ENCODE measurements at regions not wholly inside any gene's neighbourhood (a gene's known extent, or its start where the extent isn't known, plus 50 kb on each side); places are given as distances from the start of the nearest gene placed in this dataset.
A peak's percentile ranks its signal among the peaks of the same experiment; 100 is the strongest.

- no peak overlapping the region for H2BK12ac ChIP-seq (ENCODE audit: low read length)
- H2BK120ac ChIP-seq (ENCODE audit: insufficient read depth, low read length, poor library complexity) = no peak overlapping the region
- no peaks in the 10 kb centered on the region for H3K4me1 ChIP-seq (ENCODE audit: control insufficient read depth in 1 of 2, insufficient read depth in 2 of 2, low read length in 2 of 2)
- H3K9ac ChIP-seq (ENCODE audit: low read length) = no peak overlapping the region
- no peak overlapping the region for H4K91ac ChIP-seq (ENCODE audit: low read depth, low read length)
- no peak overlapping the region for H3K23ac ChIP-seq (ENCODE audit: low read length)
- no peaks in the 10 kb centered on the region for H3K79me1 ChIP-seq (ENCODE audit: low read length)
- H3K4me3 ChIP-seq (ENCODE audit: low read depth, low read length) = no peak overlapping the region
- no peak overlapping the region for H4K8ac ChIP-seq (ENCODE audit: low read depth, low read length)
- no peak overlapping the region for H2BK5ac ChIP-seq (ENCODE audit: low read depth, low read length, poor library complexity)
- H3K27ac ChIP-seq (ENCODE audit: low read depth, low read length) = no peak overlapping the region
- no peak for DNase-seq
- no peaks in the 10 kb centered on the region for H3K9me3 ChIP-seq (ENCODE audit: insufficient read depth, low read depth, low read length)
- no peak overlapping the region for H3K14ac ChIP-seq (ENCODE audit: low read length)
- H3K4me2 ChIP-seq (ENCODE audit: low read length) = no peak overlapping the region
- H2AFZ ChIP-seq (ENCODE audit: insufficient read depth, low read length, poor library complexity) = no peak overlapping the region
- H4K12ac ChIP-seq (ENCODE audit: low read depth, low read length) = no peak overlapping the region
- no peaks in the 10 kb centered on the region for H3K27me3 ChIP-seq (ENCODE audit: insufficient read depth, low read length)
- H3K79me2 ChIP-seq (ENCODE audit: control insufficient read depth, insufficient read depth, low read length, poor library complexity) = no peaks in the 10 kb centered on the region
- H3K4ac ChIP-seq (ENCODE audit: low read depth, low read length) = no peak overlapping the region
- H3K18ac ChIP-seq (ENCODE audit: low read length) = no peak overlapping the region
- no peaks in the 10 kb centered on the region for H3K36me3 ChIP-seq (ENCODE audit: control insufficient read depth in 1 of 2, insufficient read depth in 2 of 2, low read length in 2 of 2)
- no peak overlapping the region for H2AK5ac ChIP-seq (ENCODE audit: low read length)
Measured at GRCh38 chr1:34511802-34512201, 243.0 kb upstream of the GJB5 start.

GRCh38 chr1:34518146-34518699, 236.6 kb upstream of the GJB5 start:
- no peak overlapping the region for H2AK5ac ChIP-seq (ENCODE audit: low read length)
- no CpG with 5 or more reads among the region's 4 CpGs for WGBS (ENCODE audit: extremely low coverage, insufficient coverage, insufficient read length)
- H3K27ac ChIP-seq (ENCODE audit: low read depth, low read length) = no peak overlapping the region
- H2AFZ ChIP-seq (ENCODE audit: insufficient read depth, low read length, poor library complexity) = no peak overlapping the region
- H3K4ac ChIP-seq (ENCODE audit: low read depth, low read length) = no peak overlapping the region
- H3K9ac ChIP-seq (ENCODE audit: low read length) = no peak overlapping the region
- H3K4me3 ChIP-seq (ENCODE audit: low read depth, low read length) = no peak overlapping the region
- no peak overlapping the region for H2BK5ac ChIP-seq (ENCODE audit: low read depth, low read length, poor library complexity)
- no peak overlapping the region for H2BK12ac ChIP-seq (ENCODE audit: low read length)
- H3K4me2 ChIP-seq (ENCODE audit: low read length) = no peak overlapping the region
- no peak overlapping the region for H3K18ac ChIP-seq (ENCODE audit: low read length)
- H3K9me3 ChIP-seq (ENCODE audit: insufficient read depth, low read depth, low read length) = peaks cover 2% of the 10 kb centered on the region
- no peaks in the 10 kb centered on the region for H3K79me1 ChIP-seq (ENCODE audit: low read length)
- H3K36me3 ChIP-seq (ENCODE audit: control insufficient read depth in 1 of 2, insufficient read depth in 2 of 2, low read length in 2 of 2) = no peaks in the 10 kb centered on the region
- no peaks in the 10 kb centered on the region for H3K27me3 ChIP-seq (ENCODE audit: insufficient read depth, low read length)
- H3K14ac ChIP-seq (ENCODE audit: low read length) = no peak overlapping the region
- H2BK120ac ChIP-seq (ENCODE audit: insufficient read depth, low read length, poor library complexity) = no peak overlapping the region
- H3K4me1 ChIP-seq (ENCODE audit: control insufficient read depth in 1 of 2, insufficient read depth in 2 of 2, low read length in 2 of 2) = no peaks in the 10 kb centered on the region
- H3K79me2 ChIP-seq (ENCODE audit: control insufficient read depth, insufficient read depth, low read length, poor library complexity) = no peaks in the 10 kb centered on the region
- H3K23ac ChIP-seq (ENCODE audit: low read length) = peak overlapping the region; percentile 78
- no peak overlapping the region for H4K12ac ChIP-seq (ENCODE audit: low read depth, low read length)
- DNase-seq = no peak
- H4K8ac ChIP-seq (ENCODE audit: low read depth, low read length) = no peak overlapping the region
- no peak overlapping the region for H4K91ac ChIP-seq (ENCODE audit: low read depth, low read length)

- no peak overlapping the region for H3K4ac ChIP-seq (ENCODE audit: low read depth, low read length)
Measured at GRCh38 chr1:34520111-34520510, 234.7 kb upstream of the GJB5 start.

GRCh38 chr1:34524783-34525182, 230.1 kb upstream of the GJB5 start:
- no peak overlapping the region for H2BK5ac ChIP-seq (ENCODE audit: low read depth, low read length, poor library complexity)
- H3K27me3 ChIP-seq (ENCODE audit: insufficient read depth, low read length) = no peaks in the 10 kb centered on the region
- H3K14ac ChIP-seq (ENCODE audit: low read length) = no peak overlapping the region
- no peak overlapping the region for H2BK12ac ChIP-seq (ENCODE audit: low read length)
- no peak overlapping the region for H3K23ac ChIP-seq (ENCODE audit: low read length)
- H3K27ac ChIP-seq (ENCODE audit: low read depth, low read length) = no peak overlapping the region
- no peak overlapping the region for H3K18ac ChIP-seq (ENCODE audit: low read length)
- H4K12ac ChIP-seq (ENCODE audit: low read depth, low read length) = no peak overlapping the region
- no peak overlapping the region for H2AK5ac ChIP-seq (ENCODE audit: low read length)
- H3K9me3 ChIP-seq (ENCODE audit: insufficient read depth, low read depth, low read length) = peaks cover 2% of the 10 kb centered on the region
- H4K8ac ChIP-seq (ENCODE audit: low read depth, low read length) = no peak overlapping the region
- H3K4me2 ChIP-seq (ENCODE audit: low read length) = no peak overlapping the region
- no peak overlapping the region for H3K4ac ChIP-seq (ENCODE audit: low read depth, low read length)
- H3K4me3 ChIP-seq (ENCODE audit: low read depth, low read length) = no peak overlapping the region
- no peaks in the 10 kb centered on the region for H3K4me1 ChIP-seq (ENCODE audit: control insufficient read depth in 1 of 2, insufficient read depth in 2 of 2, low read length in 2 of 2)
- no peaks in the 10 kb centered on the region for H3K36me3 ChIP-seq (ENCODE audit: control insufficient read depth in 1 of 2, insufficient read depth in 2 of 2, low read length in 2 of 2)
- DNase-seq = no peak
- H2AFZ ChIP-seq (ENCODE audit: insufficient read depth, low read length, poor library complexity) = no peak overlapping the region
- no peaks in the 10 kb centered on the region for H3K79me2 ChIP-seq (ENCODE audit: control insufficient read depth, insufficient read depth, low read length, poor library complexity)
- H4K91ac ChIP-seq (ENCODE audit: low read depth, low read length) = no peak overlapping the region
- no peaks in the 10 kb centered on the region for H3K79me1 ChIP-seq (ENCODE audit: low read length)
- H2BK120ac ChIP-seq (ENCODE audit: insufficient read depth, low read length, poor library complexity) = no peak overlapping the region
- H3K9ac ChIP-seq (ENCODE audit: low read length) = no peak overlapping the region

More at GRCh38 chr1:34520111-34520510, 234.7 kb upstream of the GJB5 start:
- no peak overlapping the region for H3K9ac ChIP-seq (ENCODE audit: low read length)
- H3K14ac ChIP-seq (ENCODE audit: low read length) = no peak overlapping the region
- no peak overlapping the region for H2BK12ac ChIP-seq (ENCODE audit: low read length)
- no CpG with 5 or more reads among the region's 4 CpGs for WGBS (ENCODE audit: extremely low coverage, insufficient coverage, insufficient read length)
- no peaks in the 10 kb centered on the region for H3K79me1 ChIP-seq (ENCODE audit: low read length)
- no peaks in the 10 kb centered on the region for H3K79me2 ChIP-seq (ENCODE audit: control insufficient read depth, insufficient read depth, low read length, poor library complexity)
- H4K8ac ChIP-seq (ENCODE audit: low read depth, low read length) = no peak overlapping the region
- H2BK5ac ChIP-seq (ENCODE audit: low read depth, low read length, poor library complexity) = no peak overlapping the region
- no peaks in the 10 kb centered on the region for H3K27me3 ChIP-seq (ENCODE audit: insufficient read depth, low read length)
- no peaks in the 10 kb centered on the region for H3K4me1 ChIP-seq (ENCODE audit: control insufficient read depth in 1 of 2, insufficient read depth in 2 of 2, low read length in 2 of 2)
- no peak overlapping the region for H2AFZ ChIP-seq (ENCODE audit: insufficient read depth, low read length, poor library complexity)
- H3K4me3 ChIP-seq (ENCODE audit: low read depth, low read length) = no peak overlapping the region
- no peak overlapping the region for H4K91ac ChIP-seq (ENCODE audit: low read depth, low read length)
- peaks cover 2% of the 10 kb centered on the region for H3K9me3 ChIP-seq (ENCODE audit: insufficient read depth, low read depth, low read length)
- H2BK120ac ChIP-seq (ENCODE audit: insufficient read depth, low read length, poor library complexity) = no peak overlapping the region
- H3K4me2 ChIP-seq (ENCODE audit: low read length) = no peak overlapping the region
- no peak overlapping the region for H3K23ac ChIP-seq (ENCODE audit: low read length)
- no peak overlapping the region for H3K18ac ChIP-seq (ENCODE audit: low read length)
- DNase-seq = peak in 1 of 2 donors; percentile 1
- no peak overlapping the region for H3K27ac ChIP-seq (ENCODE audit: low read depth, low read length)
- no peak overlapping the region for H4K12ac ChIP-seq (ENCODE audit: low read depth, low read length)
- H3K36me3 ChIP-seq (ENCODE audit: control insufficient read depth in 1 of 2, insufficient read depth in 2 of 2, low read length in 2 of 2) = no peaks in the 10 kb centered on the region
- no peak overlapping the region for H2AK5ac ChIP-seq (ENCODE audit: low read length)
